ENCODE measurements at regions not wholly inside any gene's neighbourhood (a gene's known extent, or its start where the extent isn't known, plus 50 kb on each side); places are given as distances from the start of the nearest gene placed in this dataset.

DNA sequence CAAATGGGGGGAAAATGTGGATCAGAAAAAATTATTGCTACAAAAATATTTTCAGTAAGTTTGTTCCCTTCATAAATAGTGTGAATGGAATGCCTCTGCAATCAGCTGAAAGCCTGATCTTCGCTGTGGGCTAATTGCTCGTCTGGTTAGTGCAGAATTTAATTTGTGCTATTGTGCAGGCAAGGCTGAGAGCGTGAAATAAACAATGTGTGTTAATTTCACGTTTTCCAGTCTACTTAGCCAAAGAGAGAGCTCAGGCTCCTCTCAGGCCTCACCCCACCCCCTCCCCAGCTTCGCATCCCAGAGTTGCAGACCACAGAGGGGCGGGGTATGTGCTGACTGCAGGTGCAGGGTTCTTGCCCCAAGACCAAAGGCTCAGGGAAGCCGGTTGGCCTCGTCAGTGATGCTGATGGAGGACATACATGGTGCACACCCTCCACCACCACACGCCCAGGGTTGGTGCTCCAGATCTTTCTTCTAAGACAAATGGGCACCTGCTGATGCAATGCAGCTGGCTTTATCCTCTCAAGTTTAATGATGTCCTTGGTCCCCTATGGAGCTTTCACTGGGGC lies 302.6 kb upstream of the SLC14A2 start:
- TF ChIP-seq, protein P1, sequence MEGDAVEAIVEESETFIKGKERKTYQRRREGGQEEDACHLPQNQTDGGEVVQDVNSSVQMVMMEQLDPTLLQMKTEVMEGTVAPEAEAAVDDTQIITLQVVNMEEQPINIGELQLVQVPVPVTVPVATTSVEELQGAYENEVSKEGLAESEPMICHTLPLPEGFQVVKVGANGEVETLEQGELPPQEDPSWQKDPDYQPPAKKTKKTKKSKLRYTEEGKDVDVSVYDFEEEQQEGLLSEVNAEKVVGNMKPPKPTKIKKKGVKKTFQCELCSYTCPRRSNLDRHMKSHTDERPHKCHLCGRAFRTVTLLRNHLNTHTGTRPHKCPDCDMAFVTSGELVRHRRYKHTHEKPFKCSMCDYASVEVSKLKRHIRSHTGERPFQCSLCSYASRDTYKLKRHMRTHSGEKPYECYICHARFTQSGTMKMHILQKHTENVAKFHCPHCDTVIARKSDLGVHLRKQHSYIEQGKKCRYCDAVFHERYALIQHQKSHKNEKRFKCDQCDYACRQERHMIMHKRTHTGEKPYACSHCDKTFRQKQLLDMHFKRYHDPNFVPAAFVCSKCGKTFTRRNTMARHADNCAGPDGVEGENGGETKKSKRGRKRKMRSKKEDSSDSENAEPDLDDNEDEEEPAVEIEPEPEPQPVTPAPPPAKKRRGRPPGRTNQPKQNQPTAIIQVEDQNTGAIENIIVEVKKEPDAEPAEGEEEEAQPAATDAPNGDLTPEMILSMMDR (IDR thresholded peaks at IDR 0.05; ENCODE audit: extremely low read depth, insufficient read depth, missing control alignments) = no peak
- no peak for DNase-seq (ENCODE audit: low spot score)
- in situ Hi-C loops (cut with MboI; ENCODE audit: low pct_unique_long_range_greater_than_20kb, low sequenced_read_pairs, unreplicated experiment) = no loop called here

DNA sequence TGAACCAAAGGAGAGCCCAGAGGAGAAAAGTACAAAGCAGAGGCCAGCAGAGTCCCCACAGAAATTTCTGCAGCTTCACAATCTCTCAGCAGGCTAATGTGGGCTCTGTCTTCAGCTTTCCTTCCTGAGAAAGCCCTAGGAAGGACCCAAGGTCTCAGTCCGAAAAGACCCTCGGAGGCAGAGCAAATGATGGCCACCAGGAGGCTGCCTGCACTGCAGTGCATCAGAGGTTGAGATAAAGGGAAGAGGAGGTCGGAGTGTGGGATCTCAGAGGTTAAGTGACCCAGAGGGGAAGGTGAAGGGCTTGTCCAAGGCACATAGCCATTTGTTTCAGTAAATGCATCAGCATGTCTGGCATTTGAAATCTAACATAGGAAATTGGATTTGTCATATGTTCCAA lies 299.1 kb upstream of the SLC14A2 start:
- in situ Hi-C loops (cut with MboI; ENCODE audit: low pct_unique_long_range_greater_than_20kb, low sequenced_read_pairs, unreplicated experiment) = no loop called here

DNA sequence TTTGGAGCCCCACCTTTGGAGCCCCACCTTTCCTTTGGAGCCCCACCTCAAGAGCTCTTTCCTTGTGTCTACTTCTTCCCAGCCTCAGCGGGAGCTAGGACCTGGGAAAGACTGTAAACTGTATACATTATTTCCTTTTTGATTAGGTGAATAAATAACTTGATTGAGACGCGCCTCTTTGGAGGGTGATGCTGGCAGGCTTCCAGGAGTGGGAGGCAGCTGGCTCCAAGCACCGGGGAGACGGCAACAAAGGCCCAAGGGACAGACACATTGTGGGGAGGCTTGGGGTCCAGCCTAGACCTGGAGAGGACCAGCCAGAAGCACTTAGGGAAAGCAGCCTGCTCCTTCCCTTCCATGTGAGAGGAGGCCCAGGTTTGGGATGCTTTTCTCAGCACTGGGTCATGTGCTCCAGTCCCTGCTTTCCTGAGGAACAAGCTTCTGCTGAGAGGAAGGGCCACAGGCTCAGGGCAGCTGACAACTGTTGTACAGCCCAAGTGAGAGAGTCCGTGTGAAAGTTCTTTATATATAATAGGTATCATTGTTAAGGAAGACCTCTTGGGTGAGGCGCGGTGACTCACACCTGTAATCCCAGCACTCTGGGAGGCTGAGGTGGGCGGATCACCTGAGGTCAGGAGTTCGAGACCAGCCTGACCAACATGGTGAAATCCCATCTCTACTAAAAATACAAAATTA lies 297.2 kb upstream of the SLC14A2 start:
- TF ChIP-seq, protein P1 (IDR thresholded peaks at IDR 0.05; ENCODE audit: extremely low read depth, insufficient read depth, missing control alignments) = no peak
- in situ Hi-C loops (cut with MboI; ENCODE audit: low pct_unique_long_range_greater_than_20kb, low sequenced_read_pairs, unreplicated experiment) = no loop called here
- DNase-seq (ENCODE audit: low spot score) = no peak

More for the DNA sequence above, 299.1 kb upstream of the SLC14A2 start:
- DNase-seq (ENCODE audit: low spot score) = no peak
- TF ChIP-seq, protein P1 (IDR thresholded peaks at IDR 0.05; ENCODE audit: extremely low read depth, insufficient read depth, missing control alignments) = no peak

DNA sequence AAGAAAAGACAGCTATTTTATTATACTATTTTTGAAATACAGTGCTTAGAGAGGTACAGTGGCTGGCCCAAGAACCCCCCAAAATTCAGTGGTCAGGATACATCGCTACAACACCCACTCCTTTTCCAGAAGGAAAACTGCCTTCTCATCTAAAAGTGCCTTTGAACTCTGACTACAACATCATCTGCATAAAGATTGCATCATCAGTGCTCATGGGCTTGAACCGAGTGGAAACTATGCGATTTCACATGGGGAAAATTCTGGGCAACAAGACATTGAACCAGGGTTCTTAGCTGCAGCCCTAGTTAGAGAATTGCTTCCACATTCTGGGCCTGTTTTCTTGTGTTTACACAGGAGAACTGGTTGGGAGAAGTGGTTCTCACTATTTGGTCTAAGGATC lies 294.6 kb upstream of the SLC14A2 start:
- DNase-seq (ENCODE audit: low spot score) = no peak
- in situ Hi-C loops (cut with MboI; ENCODE audit: low pct_unique_long_range_greater_than_20kb, low sequenced_read_pairs, unreplicated experiment) = no loop called here
- TF ChIP-seq, protein P1 (IDR thresholded peaks at IDR 0.05; ENCODE audit: extremely low read depth, insufficient read depth, missing control alignments) = no peak

DNA sequence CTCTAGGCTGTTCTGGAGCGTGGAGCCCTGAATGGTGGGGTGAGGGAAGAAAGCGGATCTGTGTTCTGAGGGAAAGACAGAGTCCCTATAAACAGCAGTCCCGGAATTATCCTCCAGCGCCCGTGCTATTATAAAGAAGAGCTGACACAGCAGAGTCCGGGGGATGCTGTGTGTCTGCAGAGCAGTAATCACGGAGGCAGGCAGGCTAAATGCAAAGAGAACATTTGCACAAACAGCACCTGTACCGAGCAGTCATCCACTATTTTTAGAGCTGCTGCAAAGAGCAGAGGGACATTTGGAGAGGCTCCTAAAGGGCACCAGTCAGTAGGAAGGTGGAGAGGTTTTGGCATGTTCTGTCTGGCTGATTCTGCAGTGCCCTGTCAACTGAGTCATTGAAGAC lies 293.8 kb upstream of the SLC14A2 start:
- DNase-seq (ENCODE audit: low spot score) = no peak
- in situ Hi-C loops (cut with MboI; ENCODE audit: low pct_unique_long_range_greater_than_20kb, low sequenced_read_pairs, unreplicated experiment) = no loop called here
- TF ChIP-seq, protein P1 (IDR thresholded peaks at IDR 0.05; ENCODE audit: extremely low read depth, insufficient read depth, missing control alignments) = no peak

DNA sequence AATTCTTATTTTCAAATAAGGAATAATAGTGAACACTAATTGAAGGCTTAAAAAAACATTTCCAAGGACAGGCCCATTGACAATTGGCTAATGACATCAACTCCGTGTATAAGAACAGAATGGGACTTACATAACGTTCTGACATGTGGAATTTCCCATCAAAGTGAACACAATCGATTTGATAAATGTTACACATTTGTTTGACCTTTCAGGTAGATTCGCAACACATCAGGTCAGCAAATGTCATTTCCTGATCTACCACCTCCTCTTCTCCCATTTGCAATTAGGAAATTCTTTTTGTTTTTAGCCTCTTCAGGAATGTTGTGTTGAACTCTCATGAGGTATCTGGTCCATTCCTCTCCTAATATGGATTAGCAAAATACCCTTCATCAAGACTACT lies 292.9 kb upstream of the SLC14A2 start:
- no peak for DNase-seq (ENCODE audit: low spot score)
- TF ChIP-seq, protein P1 (IDR thresholded peaks at IDR 0.05; ENCODE audit: extremely low read depth, insufficient read depth, missing control alignments) = no peak
- in situ Hi-C loops (cut with MboI; ENCODE audit: low pct_unique_long_range_greater_than_20kb, low sequenced_read_pairs, unreplicated experiment) = no loop called here

All from GM13977 (cell line).